SK-N-SH (cell line): ENCODE measurements at regions not wholly inside any gene's neighbourhood (a gene's known extent, or its start where the extent isn't known, plus 50 kb on each side); places are given as distances from the start of the nearest gene placed in this dataset.

Experiments used
- CTCF ChIP-seq: fragments of 200-600 bp; sonication (generic); IDR thresholded peaks from 2 replicates; pipeline ENCODE4 v1.6.1; 2017; ENCODE audit warnings: antibody characterized with exemption, mild to moderate bottlenecking, moderate library complexity
- GABPA ChIP-seq: IDR thresholded peaks from 2 replicates; pipeline ENCODE4 v1.4.0; 2012; ENCODE audit warnings: low read depth, mild to moderate bottlenecking
- POLR2AphosphoS5 ChIP-seq: IDR thresholded peaks from 2 replicates; pipeline ENCODE4 v1.6.1; 2012; ENCODE audit warnings: low read depth, low read length
- TEAD4 ChIP-seq: IDR thresholded peaks from 2 replicates; pipeline ENCODE4 v1.4.0; 2012; ENCODE audit warnings: mild to moderate bottlenecking, borderline replicate concordance; ENCODE audit not compliant: insufficient read depth

GRCh38 chr4:166585491-166585890 lies 648.8 kb downstream of the SPOCK3 start:
- TF ChIP-seq CTCF (no peak), TEAD4 (no peak), POLR2AphosphoS5 (no peak), GABPA (no peak)
